ENCODE measurements at regions not wholly inside any gene's neighbourhood (a gene's known extent, or its start where the extent isn't known, plus 50 kb on each side); places are given as distances from the start of the nearest gene placed in this dataset.

DNA sequence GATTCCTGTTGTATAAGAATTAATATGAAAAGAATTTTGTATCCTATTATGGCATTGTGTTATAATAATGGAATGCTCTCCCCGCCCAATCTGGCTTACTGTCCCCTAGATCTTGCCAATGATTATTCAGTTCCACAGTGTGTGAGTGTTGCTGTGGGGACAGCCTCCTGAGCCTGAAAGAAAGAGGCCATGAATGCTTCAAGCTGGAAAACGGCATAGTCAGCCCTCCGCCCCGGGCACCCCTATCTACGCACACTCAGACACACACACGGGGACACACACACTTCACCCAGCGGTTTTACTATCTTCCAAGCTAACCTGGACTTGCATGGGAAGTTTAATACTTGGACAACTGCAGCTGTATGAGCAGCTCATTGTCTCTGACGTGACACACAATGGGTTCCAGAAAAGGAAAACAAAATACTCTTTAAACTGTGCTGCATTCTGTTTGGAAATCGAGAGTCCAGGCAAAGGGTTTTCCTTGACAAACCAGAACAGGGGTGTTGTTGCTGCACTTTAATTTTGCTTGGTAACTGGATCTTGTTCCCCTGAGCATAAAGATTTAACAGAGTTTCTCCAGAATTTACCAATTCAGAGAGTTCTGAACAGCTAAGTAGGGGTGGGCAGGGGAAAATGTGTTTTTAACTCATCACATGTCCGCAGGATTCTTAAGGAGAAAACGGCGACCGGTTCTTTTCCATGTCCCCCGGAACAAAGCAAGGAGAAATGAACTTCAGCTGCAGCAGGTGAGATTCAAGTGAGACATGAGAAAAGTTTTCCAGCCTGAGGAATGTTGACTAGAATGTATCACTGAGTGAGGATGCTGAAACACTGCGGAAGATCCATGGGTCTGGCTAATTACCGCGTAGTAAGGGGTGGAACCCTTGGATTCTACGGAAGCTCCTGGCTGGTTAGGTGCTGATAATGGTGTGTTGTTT, 472.9 kb downstream of the FOXO1 start (continued):
- TF ChIP-seq, protein P1, sequence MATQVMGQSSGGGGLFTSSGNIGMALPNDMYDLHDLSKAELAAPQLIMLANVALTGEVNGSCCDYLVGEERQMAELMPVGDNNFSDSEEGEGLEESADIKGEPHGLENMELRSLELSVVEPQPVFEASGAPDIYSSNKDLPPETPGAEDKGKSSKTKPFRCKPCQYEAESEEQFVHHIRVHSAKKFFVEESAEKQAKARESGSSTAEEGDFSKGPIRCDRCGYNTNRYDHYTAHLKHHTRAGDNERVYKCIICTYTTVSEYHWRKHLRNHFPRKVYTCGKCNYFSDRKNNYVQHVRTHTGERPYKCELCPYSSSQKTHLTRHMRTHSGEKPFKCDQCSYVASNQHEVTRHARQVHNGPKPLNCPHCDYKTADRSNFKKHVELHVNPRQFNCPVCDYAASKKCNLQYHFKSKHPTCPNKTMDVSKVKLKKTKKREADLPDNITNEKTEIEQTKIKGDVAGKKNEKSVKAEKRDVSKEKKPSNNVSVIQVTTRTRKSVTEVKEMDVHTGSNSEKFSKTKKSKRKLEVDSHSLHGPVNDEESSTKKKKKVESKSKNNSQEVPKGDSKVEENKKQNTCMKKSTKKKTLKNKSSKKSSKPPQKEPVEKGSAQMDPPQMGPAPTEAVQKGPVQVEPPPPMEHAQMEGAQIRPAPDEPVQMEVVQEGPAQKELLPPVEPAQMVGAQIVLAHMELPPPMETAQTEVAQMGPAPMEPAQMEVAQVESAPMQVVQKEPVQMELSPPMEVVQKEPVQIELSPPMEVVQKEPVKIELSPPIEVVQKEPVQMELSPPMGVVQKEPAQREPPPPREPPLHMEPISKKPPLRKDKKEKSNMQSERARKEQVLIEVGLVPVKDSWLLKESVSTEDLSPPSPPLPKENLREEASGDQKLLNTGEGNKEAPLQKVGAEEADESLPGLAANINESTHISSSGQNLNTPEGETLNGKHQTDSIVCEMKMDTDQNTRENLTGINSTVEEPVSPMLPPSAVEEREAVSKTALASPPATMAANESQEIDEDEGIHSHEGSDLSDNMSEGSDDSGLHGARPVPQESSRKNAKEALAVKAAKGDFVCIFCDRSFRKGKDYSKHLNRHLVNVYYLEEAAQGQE (IDR thresholded peaks at IDR 0.05; ENCODE audit: unreplicated experiment) = no peak
- TF ChIP-seq POLR2AphosphoS5 (IDR thresholded peaks at IDR 0.05; ENCODE audit: low read depth) = no peak
- TF ChIP-seq ZNF114 (CRISPR knock-in tag; IDR thresholded peaks at IDR 0.05) = no peak
- TF ChIP-seq EZH2phosphoT487 (IDR thresholded peaks at IDR 0.05; ENCODE audit: unreplicated experiment) = no peak

DNA sequence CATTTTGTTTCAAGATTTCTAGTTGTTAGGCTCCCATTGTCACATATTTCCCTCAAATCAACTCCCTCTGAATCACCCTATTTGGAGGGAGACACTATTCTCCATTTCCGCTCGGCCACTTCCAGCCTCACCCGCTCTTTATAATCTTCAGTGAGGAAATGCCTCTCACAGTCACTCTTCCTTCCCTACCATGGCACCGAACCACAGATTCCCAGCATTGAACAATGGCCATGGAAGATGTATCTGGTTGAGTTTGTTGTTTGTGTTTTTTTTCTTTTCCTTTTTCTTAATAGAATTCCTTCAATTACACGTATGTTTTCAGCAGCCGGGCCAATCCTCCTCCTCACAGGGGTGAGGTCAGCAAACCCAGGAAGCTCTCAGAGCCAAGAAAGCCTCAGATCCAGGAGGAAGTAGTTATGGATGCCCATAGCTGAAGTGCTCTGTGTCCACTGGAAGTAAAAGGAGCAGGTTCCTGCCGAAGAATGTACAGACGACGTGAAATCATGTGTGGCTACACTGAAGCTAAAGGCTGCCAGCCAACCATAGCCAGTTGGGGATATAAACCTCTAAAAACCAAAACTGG, 472.1 kb downstream of the FOXO1 start:
- Histone ChIP-seq H3K9me2 (ENCODE audit: insufficient read depth) (no peaks in the 10 kb centered on the region), H3K4me3 (no peak overlapping the region), H3K4me2 (no peak overlapping the region), H4K20me1 (replicated peaks; ENCODE audit: insufficient read depth) (no peaks in the 10 kb centered on the region), H3K4me1 (ENCODE audit: insufficient read depth) (peaks cover 3% of the 10 kb centered on the region; the same call in 1 of the 2 replicates), H3K36me3 (ENCODE audit: insufficient read depth) (no peaks in the 10 kb centered on the region), H3K79me2 (replicated peaks; ENCODE audit: insufficient read depth) (no peaks in the 10 kb centered on the region), H3K27ac (ENCODE audit: low read depth) (no peak overlapping the region), H3K27me3 (ENCODE audit: insufficient read depth) (no peaks in the 10 kb centered on the region), H2AFZ (no peak overlapping the region), H3F3A (replicated peaks; ENCODE audit: low read depth) (no peaks in the 10 kb centered on the region)
- H3K27ac Mint-ChIP-seq = no peak overlapping the region
- ATAC-seq = no peak
- H3K4me3 Mint-ChIP-seq = no peak overlapping the region
- no peaks in the 10 kb centered on the region for H3K9me3 Mint-ChIP-seq
- H3K36me3 Mint-ChIP-seq (ENCODE audit: low read depth) = no peaks in the 10 kb centered on the region
- no peaks in the 10 kb centered on the region for H3K27me3 Mint-ChIP-seq (ENCODE audit: insufficient read depth, low read depth, poor library complexity)
- DNase-seq (ENCODE audit: low spot score) = no peak
- H3K4me1 Mint-ChIP-seq = peaks cover 15% of the 10 kb centered on the region; the same call in 2 of the 3 replicates
- TF ChIP-seq EZH2 (IDR thresholded peaks at IDR 0.05; ENCODE audit: low read depth, unreplicated experiment) = no peak
- no peak for TF ChIP-seq STAT1 (IDR thresholded peaks at IDR 0.05; ENCODE audit: unreplicated experiment)
- TF ChIP-seq JUNB (IDR thresholded peaks at IDR 0.05; ENCODE audit: unreplicated experiment) = no peak
- no peak for TF ChIP-seq ZNF462 (CRISPR knock-in tag; IDR thresholded peaks at IDR 0.05)
- TF ChIP-seq ZNF331 (CRISPR knock-in tag; IDR thresholded peaks at IDR 0.05; ENCODE audit: low read depth) = no peak
- no peak for TF ChIP-seq CREB1 (CRISPR knock-in tag; IDR thresholded peaks at IDR 0.05; ENCODE audit: low read depth)
- no peak for TF ChIP-seq EZH2phosphoT487 (IDR thresholded peaks at IDR 0.05; ENCODE audit: unreplicated experiment)
- TF ChIP-seq, protein P2, sequence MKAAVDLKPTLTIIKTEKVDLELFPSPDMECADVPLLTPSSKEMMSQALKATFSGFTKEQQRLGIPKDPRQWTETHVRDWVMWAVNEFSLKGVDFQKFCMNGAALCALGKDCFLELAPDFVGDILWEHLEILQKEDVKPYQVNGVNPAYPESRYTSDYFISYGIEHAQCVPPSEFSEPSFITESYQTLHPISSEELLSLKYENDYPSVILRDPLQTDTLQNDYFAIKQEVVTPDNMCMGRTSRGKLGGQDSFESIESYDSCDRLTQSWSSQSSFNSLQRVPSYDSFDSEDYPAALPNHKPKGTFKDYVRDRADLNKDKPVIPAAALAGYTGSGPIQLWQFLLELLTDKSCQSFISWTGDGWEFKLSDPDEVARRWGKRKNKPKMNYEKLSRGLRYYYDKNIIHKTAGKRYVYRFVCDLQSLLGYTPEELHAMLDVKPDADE (IDR thresholded peaks at IDR 0.05) = no peak
- no peak for TF ChIP-seq NANOG (IDR thresholded peaks at IDR 0.05; ENCODE audit: borderline replicate concordance)

Measured in GM23338 (cell line).